Pulmonary artery endothelial cell (primary cell): ENCODE measurements at regions not wholly inside any gene's neighbourhood (a gene's known extent, or its start where the extent isn't known, plus 50 kb on each side); places are given as distances from the start of the nearest gene placed in this dataset.

Source experiments
- DNase-seq: peaks from one replicate; pipeline ENCODE4 v3.0.0-alpha.2; 2011; ENCODE audit warnings: low read depth, low spot score

- no peak for DNase-seq
These were observed 113.8 kb upstream of the TGFBR2 start for GRCh38 chr3:30492322-30493192.

- no peak for DNase-seq
These were observed 112.5 kb upstream of the TGFBR2 start for GRCh38 chr3:30493911-30494311.

GRCh38 chr3:30495172-30496065, 111.0 kb upstream of the TGFBR2 start:
- no peak for DNase-seq

- DNase-seq: no peak
These were observed 110.1 kb upstream of the TGFBR2 start for GRCh38 chr3:30496066-30496966.

- no peak for DNase-seq
These were observed 107.8 kb upstream of the TGFBR2 start for GRCh38 chr3:30498587-30498967.

- DNase-seq: no peak
These were observed 105.6 kb upstream of the TGFBR2 start for GRCh38 chr3:30500666-30501399.

- DNase-seq: no peak
These were observed 104.9 kb upstream of the TGFBR2 start for GRCh38 chr3:30501526-30501925.

GRCh38 chr3:30502051-30502741, 104.2 kb upstream of the TGFBR2 start:
- DNase-seq: no peak

GRCh38 chr3:30502742-30503073, 103.7 kb upstream of the TGFBR2 start:
- DNase-seq: no peak

GRCh38 chr3:30503446-30503845, 103.0 kb upstream of the TGFBR2 start:
- DNase-seq: no peak

GRCh38 chr3:30504939-30505338, 101.5 kb upstream of the TGFBR2 start:
- no peak for DNase-seq

GRCh38 chr3:30505866-30506520, 100.4 kb upstream of the TGFBR2 start:
- no peak for DNase-seq

GRCh38 chr3:30508339-30508738, 98.1 kb upstream of the TGFBR2 start:
- no peak for DNase-seq

GRCh38 chr3:30510596-30510995, 95.8 kb upstream of the TGFBR2 start:
- no peak for DNase-seq

- no peak for DNase-seq
These were observed 94.7 kb upstream of the TGFBR2 start for GRCh38 chr3:30511524-30512251.

GRCh38 chr3:30512576-30512975, 93.8 kb upstream of the TGFBR2 start:
- no peak for DNase-seq

GRCh38 chr3:30513374-30514152, 92.8 kb upstream of the TGFBR2 start:
- DNase-seq: no peak

- DNase-seq: peak; percentile 68
These were observed 90.2 kb upstream of the TGFBR2 start for GRCh38 chr3:30516238-30516637.
